ENCODE measurements at regions not wholly inside any gene's neighbourhood (a gene's known extent, or its start where the extent isn't known, plus 50 kb on each side); places are given as distances from the start of the nearest gene placed in this dataset.

GRCh38 chr2:217340899-217341298, 481.0 kb upstream of the TNP1 start (continued):
- TF ChIP-seq JUNB (IDR thresholded peaks at IDR 0.05; ENCODE audit: unreplicated experiment) (no peak), REST (IDR thresholded peaks at IDR 0.05; ENCODE audit: unreplicated experiment) (no peak), EZH2phosphoT487 (IDR thresholded peaks at IDR 0.05; ENCODE audit: unreplicated experiment) (no peak), ZNF331 (CRISPR knock-in tag; IDR thresholded peaks at IDR 0.05; ENCODE audit: low read depth) (no peak), CREB1 (CRISPR knock-in tag; IDR thresholded peaks at IDR 0.05; ENCODE audit: low read depth) (no peak), STAT1 (IDR thresholded peaks at IDR 0.05; ENCODE audit: unreplicated experiment) (no peak), NANOG (IDR thresholded peaks at IDR 0.05; ENCODE audit: borderline replicate concordance) (no peak)

DNA sequence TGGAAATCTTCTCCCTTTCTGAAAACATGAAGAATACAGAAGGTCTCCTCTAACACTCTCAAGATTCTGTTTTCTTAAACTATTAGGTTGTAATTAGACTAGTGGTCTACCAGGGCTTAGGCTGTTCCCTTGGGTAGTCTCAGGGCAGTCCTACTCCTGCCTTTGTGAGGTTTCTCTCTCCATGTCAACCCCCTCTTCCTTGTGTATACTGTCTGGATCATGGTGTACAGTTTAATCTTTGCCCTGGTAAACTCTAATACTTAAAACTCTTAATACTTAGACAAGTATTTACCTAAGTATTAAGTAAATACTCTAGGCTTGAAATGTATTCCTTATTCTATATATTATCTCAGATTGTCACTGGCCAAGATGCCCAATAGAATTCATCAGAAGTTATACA, 480.3 kb upstream of the TNP1 start:
- Mint-ChIP-seq H3K27ac (no peak overlapping the region), H3K9me3 (no peaks in the 10 kb centered on the region), H3K4me3 (no peak overlapping the region), H3K27me3 (ENCODE audit: insufficient read depth, low read depth, poor library complexity) (peaks cover 2% of the 10 kb centered on the region), H3K4me1 (peaks cover 8% of the 10 kb centered on the region; the same call in 2 of the 3 replicates), H3K36me3 (ENCODE audit: low read depth) (no peaks in the 10 kb centered on the region)
- H3K27me3 ChIP-seq (ENCODE audit: insufficient read depth): no peaks in the 10 kb centered on the region
- H3K36me3 ChIP-seq (ENCODE audit: insufficient read depth): no peaks in the 10 kb centered on the region
- H3K27ac ChIP-seq (ENCODE audit: low read depth): no peak overlapping the region
- no peak overlapping the region for H3K4me2 ChIP-seq
- no peaks in the 10 kb centered on the region for H3K9me2 ChIP-seq (ENCODE audit: insufficient read depth)
- ATAC-seq (no peak), DNase-seq (ENCODE audit: low spot score) (no peak)
- no peak for TF ChIP-seq ETS1 (IDR thresholded peaks at IDR 0.05)
- no peak overlapping the region for H3K4me3 ChIP-seq
- H4K20me1 ChIP-seq (replicated peaks; ENCODE audit: insufficient read depth): no peaks in the 10 kb centered on the region; the same call in 1 of the 2 replicates
- H3F3A ChIP-seq (replicated peaks; ENCODE audit: low read depth): no peaks in the 10 kb centered on the region
- no peaks in the 10 kb centered on the region for H3K79me2 ChIP-seq (replicated peaks; ENCODE audit: insufficient read depth)
- no peak overlapping the region for H2AFZ ChIP-seq
- no peaks in the 10 kb centered on the region for H3K4me1 ChIP-seq (ENCODE audit: insufficient read depth)

GRCh38 chr2:217339753-217340152, 479.9 kb upstream of the TNP1 start:
- Mint-ChIP-seq H3K27me3 (ENCODE audit: insufficient read depth, low read depth, poor library complexity) (peaks cover 2% of the 10 kb centered on the region), H3K4me3 (no peak overlapping the region), H3K9me3 (no peaks in the 10 kb centered on the region), H3K27ac (no peak overlapping the region), H3K4me1 (peaks cover 8% of the 10 kb centered on the region; the same call in 2 of the 3 replicates), H3K36me3 (ENCODE audit: low read depth) (no peaks in the 10 kb centered on the region)
- DNase-seq (ENCODE audit: low spot score) (no peak), ATAC-seq (no peak)
- no peak overlapping the region for H3K4me3 ChIP-seq
- H3K4me2 ChIP-seq: no peak overlapping the region
- H3K27ac ChIP-seq (ENCODE audit: low read depth): no peak overlapping the region
- no peaks in the 10 kb centered on the region for H3K27me3 ChIP-seq (ENCODE audit: insufficient read depth)
- H3K9me2 ChIP-seq (ENCODE audit: insufficient read depth): no peaks in the 10 kb centered on the region
- H3F3A ChIP-seq (replicated peaks; ENCODE audit: low read depth): no peaks in the 10 kb centered on the region
- H3K36me3 ChIP-seq (ENCODE audit: insufficient read depth): no peaks in the 10 kb centered on the region
- no peaks in the 10 kb centered on the region for H3K79me2 ChIP-seq (replicated peaks; ENCODE audit: insufficient read depth)
- H3K4me1 ChIP-seq (ENCODE audit: insufficient read depth): 0 out of 2 replicates have a peak, but pooled peaks cover under 1% of the 10 kb centered on the region
- no peak overlapping the region for H2AFZ ChIP-seq
- no peaks in the 10 kb centered on the region; the same call in 1 of the 2 replicates for H4K20me1 ChIP-seq (replicated peaks; ENCODE audit: insufficient read depth)
- TF ChIP-seq JUNB (IDR thresholded peaks at IDR 0.05; ENCODE audit: unreplicated experiment): no peak
- no peak for TF ChIP-seq EZH2phosphoT487 (IDR thresholded peaks at IDR 0.05; ENCODE audit: unreplicated experiment)
- no peak for TF ChIP-seq STAT1 (IDR thresholded peaks at IDR 0.05; ENCODE audit: unreplicated experiment)
- no peak for TF ChIP-seq EZH2 (IDR thresholded peaks at IDR 0.05; ENCODE audit: low read depth, unreplicated experiment)
- no peak for TF ChIP-seq ZNF331 (CRISPR knock-in tag; IDR thresholded peaks at IDR 0.05; ENCODE audit: low read depth)
- TF ChIP-seq, protein P1, sequence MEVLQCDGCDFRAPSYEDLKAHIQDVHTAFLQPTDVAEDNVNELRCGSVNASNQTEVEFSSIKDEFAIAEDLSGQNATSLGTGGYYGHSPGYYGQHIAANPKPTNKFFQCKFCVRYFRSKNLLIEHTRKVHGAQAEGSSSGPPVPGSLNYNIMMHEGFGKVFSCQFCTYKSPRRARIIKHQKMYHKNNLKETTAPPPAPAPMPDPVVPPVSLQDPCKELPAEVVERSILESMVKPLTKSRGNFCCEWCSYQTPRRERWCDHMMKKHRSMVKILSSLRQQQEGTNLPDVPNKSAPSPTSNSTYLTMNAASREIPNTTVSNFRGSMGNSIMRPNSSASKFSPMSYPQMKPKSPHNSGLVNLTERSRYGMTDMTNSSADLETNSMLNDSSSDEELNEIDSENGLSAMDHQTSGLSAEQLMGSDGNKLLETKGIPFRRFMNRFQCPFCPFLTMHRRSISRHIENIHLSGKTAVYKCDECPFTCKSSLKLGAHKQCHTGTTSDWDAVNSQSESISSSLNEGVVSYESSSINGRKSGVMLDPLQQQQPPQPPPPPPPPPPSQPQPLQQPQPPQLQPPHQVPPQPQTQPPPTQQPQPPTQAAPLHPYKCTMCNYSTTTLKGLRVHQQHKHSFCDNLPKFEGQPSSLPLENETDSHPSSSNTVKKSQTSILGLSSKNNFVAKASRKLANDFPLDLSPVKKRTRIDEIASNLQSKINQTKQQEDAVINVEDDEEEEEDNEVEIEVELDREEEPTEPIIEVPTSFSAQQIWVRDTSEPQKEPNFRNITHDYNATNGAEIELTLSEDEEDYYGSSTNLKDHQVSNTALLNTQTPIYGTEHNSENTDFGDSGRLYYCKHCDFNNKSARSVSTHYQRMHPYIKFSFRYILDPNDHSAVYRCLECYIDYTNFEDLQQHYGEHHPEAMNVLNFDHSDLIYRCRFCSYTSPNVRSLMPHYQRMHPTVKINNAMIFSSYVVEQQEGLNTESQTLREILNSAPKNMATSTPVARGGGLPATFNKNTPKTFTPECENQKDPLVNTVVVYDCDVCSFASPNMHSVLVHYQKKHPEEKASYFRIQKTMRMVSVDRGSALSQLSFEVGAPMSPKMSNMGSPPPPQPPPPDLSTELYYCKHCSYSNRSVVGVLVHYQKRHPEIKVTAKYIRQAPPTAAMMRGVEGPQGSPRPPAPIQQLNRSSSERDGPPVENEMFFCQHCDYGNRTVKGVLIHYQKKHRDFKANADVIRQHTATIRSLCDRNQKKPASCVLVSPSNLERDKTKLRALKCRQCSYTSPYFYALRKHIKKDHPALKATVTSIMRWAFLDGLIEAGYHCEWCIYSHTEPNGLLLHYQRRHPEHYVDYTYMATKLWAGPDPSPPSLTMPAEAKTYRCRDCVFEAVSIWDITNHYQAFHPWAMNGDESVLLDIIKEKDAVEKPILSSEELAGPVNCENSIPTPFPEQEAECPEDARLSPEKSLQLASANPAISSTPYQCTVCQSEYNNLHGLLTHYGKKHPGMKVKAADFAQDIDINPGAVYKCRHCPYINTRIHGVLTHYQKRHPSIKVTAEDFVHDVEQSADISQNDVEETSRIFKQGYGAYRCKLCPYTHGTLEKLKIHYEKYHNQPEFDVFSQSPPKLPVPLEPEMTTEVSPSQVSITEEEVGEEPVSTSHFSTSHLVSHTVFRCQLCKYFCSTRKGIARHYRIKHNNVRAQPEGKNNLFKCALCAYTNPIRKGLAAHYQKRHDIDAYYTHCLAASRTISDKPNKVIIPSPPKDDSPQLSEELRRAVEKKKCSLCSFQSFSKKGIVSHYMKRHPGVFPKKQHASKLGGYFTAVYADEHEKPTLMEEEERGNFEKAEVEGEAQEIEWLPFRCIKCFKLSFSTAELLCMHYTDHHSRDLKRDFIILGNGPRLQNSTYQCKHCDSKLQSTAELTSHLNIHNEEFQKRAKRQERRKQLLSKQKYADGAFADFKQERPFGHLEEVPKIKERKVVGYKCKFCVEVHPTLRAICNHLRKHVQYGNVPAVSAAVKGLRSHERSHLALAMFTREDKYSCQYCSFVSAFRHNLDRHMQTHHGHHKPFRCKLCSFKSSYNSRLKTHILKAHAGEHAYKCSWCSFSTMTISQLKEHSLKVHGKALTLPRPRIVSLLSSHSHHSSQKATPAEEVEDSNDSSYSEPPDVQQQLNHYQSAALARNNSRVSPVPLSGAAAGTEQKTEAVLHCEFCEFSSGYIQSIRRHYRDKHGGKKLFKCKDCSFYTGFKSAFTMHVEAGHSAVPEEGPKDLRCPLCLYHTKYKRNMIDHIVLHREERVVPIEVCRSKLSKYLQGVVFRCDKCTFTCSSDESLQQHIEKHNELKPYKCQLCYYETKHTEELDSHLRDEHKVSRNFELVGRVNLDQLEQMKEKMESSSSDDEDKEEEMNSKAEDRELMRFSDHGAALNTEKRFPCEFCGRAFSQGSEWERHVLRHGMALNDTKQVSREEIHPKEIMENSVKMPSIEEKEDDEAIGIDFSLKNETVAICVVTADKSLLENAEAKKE (CRISPR knock-in tag; IDR thresholded peaks at IDR 0.05): no peak
